Esophagus muscularis mucosa (tissue), 3 donors: ENCODE measurements at regions not wholly inside any gene's neighbourhood (a gene's known extent, or its start where the extent isn't known, plus 50 kb on each side); places are given as distances from the start of the nearest gene placed in this dataset.

Experiments used
- CTCF ChIP-seq, 3 experiments: fragments of 200-600 bp in 2 of 3; fragments of 450-650 bp in 1 of 3; sonication (generic) in 2 of 3; IDR thresholded peaks; one replicate each; pipeline ENCODE4 v1.5.1; 2017 to 2019; ENCODE audit warnings: antibody characterized with exemption in 3 of 3, mild to moderate bottlenecking in 2 of 3, moderate library complexity in 1 of 3
- POLR2A ChIP-seq: fragments of 450-650 bp; IDR thresholded peaks from one replicate; pipeline ENCODE4 v1.6.1; 2017; ENCODE audit warnings: antibody characterized with exemption, moderate library complexity, mild to moderate bottlenecking, low read depth
- POLR2AphosphoS5 ChIP-seq, 2 donors: sonication (generic); formaldehyde crosslinking; IDR thresholded peaks; one replicate each; pipeline ENCODE4 v1.6.1; 2017; ENCODE audit warnings: antibody characterized with exemption in 2 of 2

DNA sequence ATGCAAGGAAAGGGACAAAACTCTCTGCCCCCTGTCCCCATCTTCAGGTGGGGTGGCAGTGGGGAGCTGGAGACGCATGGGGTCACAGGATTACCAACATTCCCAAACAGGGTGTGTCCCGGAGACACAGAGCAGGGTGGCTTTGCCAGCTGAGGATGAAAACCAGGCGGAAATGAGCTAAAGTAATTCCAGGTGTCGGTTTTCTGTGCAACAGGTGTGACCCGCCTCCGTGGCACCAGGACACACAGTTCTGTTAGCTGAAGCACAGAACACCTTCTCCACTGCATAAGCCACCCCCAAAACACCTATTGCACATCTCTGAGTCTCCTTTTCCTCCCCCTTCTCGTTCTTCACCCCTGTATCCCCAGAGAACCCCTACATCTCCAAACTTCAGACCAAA lies 122.7 kb upstream of the GLI2 start:
- TF ChIP-seq CTCF (IDR thresholded peaks at IDR 0.05) (no peak), POLR2A (no peak), POLR2AphosphoS5 (IDR thresholded peaks at IDR 0.05) (no peak)
